ENCODE measurements at regions not wholly inside any gene's neighbourhood (a gene's known extent, or its start where the extent isn't known, plus 50 kb on each side); places are given as distances from the start of the nearest gene placed in this dataset.

- Mint-ChIP-seq H3K9me3 (peaks cover 0 to 3% of the 10 kb centered on the region in 2 experiments; a peak in 1 of 5 replicates), H3K27ac (peak overlapping the region; percentile 64 to 85 (median 67); a peak in 5 of 7 replicates), H3K36me3 (ENCODE audit: insufficient read depth in 1 of 3, low read depth in 3 of 3) (no peaks in the 10 kb centered on the region; a peak in 1 of 7 replicates), H3K4me1 (peaks cover 40 to 43% of the 10 kb centered on the region in 2 experiments), H3K27me3 (ENCODE audit: low read depth) (peaks cover 8% of the 10 kb centered on the region), H3K4me3 (no peak overlapping the region)
- no peak overlapping the region for H3K14ac ChIP-seq (ENCODE audit: insufficient read depth, low read length)
- H4K5ac ChIP-seq (ENCODE audit: insufficient read length, low read depth, low read length) = no peak overlapping the region
- no peaks in the 10 kb centered on the region for H3K9me3 ChIP-seq (ENCODE audit: control insufficient read depth, low read depth, low read length)
- peaks cover 5% of the 10 kb centered on the region; the same call in 1 of the 2 replicates for H3K4me1 ChIP-seq (ENCODE audit: insufficient read depth, low read length)
- H2AK5ac ChIP-seq (ENCODE audit: insufficient read length, low read length) = no peak overlapping the region
- H4K91ac ChIP-seq (ENCODE audit: insufficient read length, low read depth, low read length) = no peak overlapping the region
- H2BK5ac ChIP-seq (ENCODE audit: insufficient read length, low read length) = no peak overlapping the region
- WGBS (ENCODE audit: extremely low coverage, insufficient read length, low lambda C conversion rate) = no CpG with 5 or more reads among the region's 19 CpGs
- H2BK20ac ChIP-seq (ENCODE audit: low read depth, low read length, poor library complexity, severe bottlenecking) = no peak overlapping the region
- H3K23ac ChIP-seq (ENCODE audit: insufficient read length, low read depth, low read length) = no peak overlapping the region
- H3T11ph ChIP-seq (ENCODE audit: low read length) = no peak overlapping the region
- no peak overlapping the region for H2AFZ ChIP-seq (ENCODE audit: low read length)
- H4K8ac ChIP-seq (replicated peaks; ENCODE audit: insufficient read length, low read depth, low read length) = no peak overlapping the region
- no peaks in the 10 kb centered on the region for H4K20me1 ChIP-seq (ENCODE audit: control insufficient read depth, insufficient read depth, insufficient read length)
- no peaks in the 10 kb centered on the region for H3K79me1 ChIP-seq (ENCODE audit: insufficient read depth, low read depth, low read length, poor library complexity, severe bottlenecking)
- H3K79me2 ChIP-seq (ENCODE audit: insufficient read depth, low read length) = no peaks in the 10 kb centered on the region
- no peak overlapping the region for H3K9ac ChIP-seq (ENCODE audit: extremely low read depth, insufficient read length, low read length)
- H3K27me3 ChIP-seq (ENCODE audit: insufficient read depth, low read length) = no peaks in the 10 kb centered on the region
- no peak overlapping the region for H3K56ac ChIP-seq (ENCODE audit: insufficient read length, low read depth, low read length)
- DNase-seq = no peak
- H2BK120ac ChIP-seq (ENCODE audit: low read depth, low read length, poor library complexity, severe bottlenecking) = no peak overlapping the region
- H3K18ac ChIP-seq (ENCODE audit: insufficient read length, low read depth, low read length) = no peak overlapping the region
- no peak overlapping the region for H3K4me2 ChIP-seq (ENCODE audit: insufficient read depth, insufficient read length, low read length)
- no peaks in the 10 kb centered on the region for H3K23me2 ChIP-seq (ENCODE audit: insufficient read length, low read depth, low read length, poor library complexity, severe bottlenecking)
- H3K4ac ChIP-seq (ENCODE audit: low read depth, low read length) = no peak overlapping the region
- H2BK15ac ChIP-seq (ENCODE audit: low read depth, low read length) = no peak overlapping the region
- TF ChIP-seq, protein P1, sequence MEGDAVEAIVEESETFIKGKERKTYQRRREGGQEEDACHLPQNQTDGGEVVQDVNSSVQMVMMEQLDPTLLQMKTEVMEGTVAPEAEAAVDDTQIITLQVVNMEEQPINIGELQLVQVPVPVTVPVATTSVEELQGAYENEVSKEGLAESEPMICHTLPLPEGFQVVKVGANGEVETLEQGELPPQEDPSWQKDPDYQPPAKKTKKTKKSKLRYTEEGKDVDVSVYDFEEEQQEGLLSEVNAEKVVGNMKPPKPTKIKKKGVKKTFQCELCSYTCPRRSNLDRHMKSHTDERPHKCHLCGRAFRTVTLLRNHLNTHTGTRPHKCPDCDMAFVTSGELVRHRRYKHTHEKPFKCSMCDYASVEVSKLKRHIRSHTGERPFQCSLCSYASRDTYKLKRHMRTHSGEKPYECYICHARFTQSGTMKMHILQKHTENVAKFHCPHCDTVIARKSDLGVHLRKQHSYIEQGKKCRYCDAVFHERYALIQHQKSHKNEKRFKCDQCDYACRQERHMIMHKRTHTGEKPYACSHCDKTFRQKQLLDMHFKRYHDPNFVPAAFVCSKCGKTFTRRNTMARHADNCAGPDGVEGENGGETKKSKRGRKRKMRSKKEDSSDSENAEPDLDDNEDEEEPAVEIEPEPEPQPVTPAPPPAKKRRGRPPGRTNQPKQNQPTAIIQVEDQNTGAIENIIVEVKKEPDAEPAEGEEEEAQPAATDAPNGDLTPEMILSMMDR (conservative IDR thresholded peaks at IDR 0.05) = peak; percentile 37; the same call in 1 of the 3 replicates
- H2BK12ac ChIP-seq (ENCODE audit: insufficient read length, low read depth, low read length) = no peak overlapping the region
- no peak overlapping the region for H3K27ac ChIP-seq (ENCODE audit: insufficient read length, low read depth, low read length)
Observed at GRCh38 chr6:166770216-166771116, 143.4 kb upstream of the RPS6KA2 start.

Data from H9 (cell line).